Vagina (tissue), 2 donors: ENCODE measurements at regions not wholly inside any gene's neighbourhood (a gene's known extent, or its start where the extent isn't known, plus 50 kb on each side); places are given as distances from the start of the nearest gene placed in this dataset.

ENCODE experiments used
- DNase-seq, 2 donors: peaks; one replicate each; pipeline ENCODE4 v3.0.0-alpha.2; 2017; ENCODE audit errors: extremely low spot score in 2 of 2
- H3K27ac ChIP-seq: fragments of 200-600 bp; sonication (generic); one replicate; pipeline ENCODE4 v1.5.1; 2019
- H3K27me3 ChIP-seq: fragments of 200-600 bp; sonication (generic); one replicate; pipeline ENCODE4 v1.5.1; 2019
- H3K36me3 ChIP-seq, 2 donors: fragments of 200-600 bp; sonication (generic); one replicate each; pipeline ENCODE4 v1.5.1; 2017 to 2019
- H3K4me1 ChIP-seq: fragments of 200-600 bp; sonication (generic); one replicate; pipeline ENCODE4 v1.5.1; 2019
- H3K4me3 ChIP-seq, 2 donors: fragments of 200-600 bp; sonication (generic); 1 replicate in 1 of 2; 2 replicates in 1 of 2; pipeline ENCODE4 v1.5.1; 2016 to 2019
- H3K9me3 ChIP-seq: fragments of 200-600 bp; sonication (generic); one replicate; pipeline ENCODE4 v1.5.1; 2019
- CTCF ChIP-seq, 3 experiments: fragments of 450-650 bp in 2 of 3; fragments of 200-600 bp in 1 of 3; sonication (generic) in 1 of 3; IDR thresholded peaks; one replicate each; pipeline ENCODE4 v1.5.1; 2017 to 2019; ENCODE audit warnings: antibody characterized with exemption in 3 of 3, mild to moderate bottlenecking in 2 of 3, moderate library complexity in 2 of 3
- POLR2A ChIP-seq, 2 donors: fragments of 450-650 bp; IDR thresholded peaks; one replicate each; pipeline ENCODE4 v1.6.1; 2017; ENCODE audit warnings: antibody characterized with exemption in 2 of 2, mild to moderate bottlenecking in 2 of 2, moderate library complexity in 2 of 2
- POLR2AphosphoS5 ChIP-seq, 2 donors: sonication (generic); formaldehyde crosslinking; IDR thresholded peaks; one replicate each; pipeline ENCODE4 v1.9.0; 2017; ENCODE audit warnings: antibody characterized with exemption in 2 of 2, mild to moderate bottlenecking in 2 of 2, low read depth in 1 of 2; ENCODE audit not compliant: insufficient read depth in 1 of 2
- intact Hi-C: fragments of 100-400 bp; cut with DNase I; formaldehyde crosslinking; loops from one replicate; pipeline ENCODE4 v1.15.1; 2023

- intact Hi-C loops: no loop called here
- TF ChIP-seq POLR2AphosphoS5 (IDR thresholded peaks at IDR 0.05; ENCODE audit: insufficient read depth in 1 of 2, low read depth in 1 of 2) (no peak), CTCF (IDR thresholded peaks at IDR 0.05) (no peak), POLR2A (IDR thresholded peaks at IDR 0.05) (no peak)
- H3K4me3 ChIP-seq: no peak overlapping the region
- H3K9me3 ChIP-seq: no peaks in the 10 kb centered on the region
- peaks cover 10% of the 10 kb centered on the region for H3K4me1 ChIP-seq
- H3K36me3 ChIP-seq: no peaks in the 10 kb centered on the region
- no peaks in the 10 kb centered on the region for H3K27me3 ChIP-seq
- peak in 1 of 2 donors; percentile 69 for DNase-seq
- no peak overlapping the region for H3K27ac ChIP-seq
These were observed 200.5 kb upstream of the CDYL start for GRCh38 chr6:4575714-4576113.

- Histone ChIP-seq H3K36me3 (no peaks in the 10 kb centered on the region), H3K27me3 (no peaks in the 10 kb centered on the region), H3K4me1 (peaks cover 10% of the 10 kb centered on the region), H3K4me3 (no peak overlapping the region), H3K9me3 (peaks cover 3% of the 10 kb centered on the region), H3K27ac (no peak overlapping the region)
- TF ChIP-seq CTCF (IDR thresholded peaks at IDR 0.05): no peak
- TF ChIP-seq POLR2A (IDR thresholded peaks at IDR 0.05): no peak
- no peak for TF ChIP-seq POLR2AphosphoS5 (IDR thresholded peaks at IDR 0.05; ENCODE audit: insufficient read depth in 1 of 2, low read depth in 1 of 2)
- intact Hi-C loops: no loop called here
- peak in 1 of 2 donors; percentile 56 for DNase-seq
These were observed 202.2 kb upstream of the CDYL start for GRCh38 chr6:4574007-4574406.

- H3K9me3 ChIP-seq: peaks cover 3% of the 10 kb centered on the region
- DNase-seq: no peak
These were observed 205.2 kb upstream of the CDYL start for GRCh38 chr6:4571011-4571410.

GRCh38 chr6:4568138-4568537, 208.1 kb upstream of the CDYL start:
- TF ChIP-seq POLR2AphosphoS5 (IDR thresholded peaks at IDR 0.05; ENCODE audit: insufficient read depth in 1 of 2, low read depth in 1 of 2): no peak
- no peak for TF ChIP-seq POLR2A (IDR thresholded peaks at IDR 0.05)
- TF ChIP-seq CTCF (IDR thresholded peaks at IDR 0.05): no peak
- Histone ChIP-seq H3K4me1 (no peaks in the 10 kb centered on the region), H3K27ac (no peak overlapping the region), H3K4me3 (no peak overlapping the region), H3K9me3 (peaks cover 3% of the 10 kb centered on the region), H3K27me3 (no peaks in the 10 kb centered on the region), H3K36me3 (no peaks in the 10 kb centered on the region)
- intact Hi-C loops: no loop called here
- DNase-seq: no peak

More at GRCh38 chr6:4571011-4571410, 205.2 kb upstream of the CDYL start:
- H3K27me3 ChIP-seq: no peaks in the 10 kb centered on the region
- no peak overlapping the region for H3K27ac ChIP-seq
- no peaks in the 10 kb centered on the region for H3K4me1 ChIP-seq
- intact Hi-C loops: no loop called here
- TF ChIP-seq POLR2AphosphoS5 (IDR thresholded peaks at IDR 0.05; ENCODE audit: insufficient read depth in 1 of 2, low read depth in 1 of 2) (no peak), CTCF (IDR thresholded peaks at IDR 0.05) (no peak), POLR2A (IDR thresholded peaks at IDR 0.05) (no peak)
- no peak overlapping the region for H3K4me3 ChIP-seq
- no peaks in the 10 kb centered on the region for H3K36me3 ChIP-seq

- H3K36me3 ChIP-seq: no peaks in the 10 kb centered on the region
- TF ChIP-seq CTCF (IDR thresholded peaks at IDR 0.05): no peak
- no peak for TF ChIP-seq POLR2A (IDR thresholded peaks at IDR 0.05)
- TF ChIP-seq POLR2AphosphoS5 (IDR thresholded peaks at IDR 0.05; ENCODE audit: insufficient read depth in 1 of 2, low read depth in 1 of 2): no peak
- no peak overlapping the region for H3K27ac ChIP-seq
- no peak for DNase-seq
- H3K9me3 ChIP-seq: peaks cover 3% of the 10 kb centered on the region
- no peaks in the 10 kb centered on the region for H3K4me1 ChIP-seq
- H3K4me3 ChIP-seq: no peak overlapping the region
- H3K27me3 ChIP-seq: no peaks in the 10 kb centered on the region
- intact Hi-C loops: no loop called here
These were observed 209.1 kb upstream of the CDYL start for GRCh38 chr6:4567141-4567540.
